Heart left ventricle (tissue), 13 donors: ENCODE measurements at regions not wholly inside any gene's neighbourhood (a gene's known extent, or its start where the extent isn't known, plus 50 kb on each side); places are given as distances from the start of the nearest gene placed in this dataset.

Experiments used
- CTCF ChIP-seq, 12 donors: fragments of 200-600 bp; sonication (generic) in 4 of 12; IDR thresholded peaks; one replicate each; pipeline versions ENCODE4 v1.5.0 to v1.8.0; 2018 to 2022; ENCODE audit warnings: antibody characterized with exemption in 12 of 12, mild to moderate bottlenecking in 5 of 12
- POLR2A ChIP-seq, 2 donors: fragments of 450-650 bp; IDR thresholded peaks; one replicate each; pipeline ENCODE4 v1.6.1; 2017; ENCODE audit warnings: antibody characterized with exemption in 2 of 2, mild to moderate bottlenecking in 2 of 2, moderate library complexity in 2 of 2
- donor health status: ischemic (EF 13 %, LVEDD 7.1; RV severe dilation, severe dysfunction).
- donor health status: DM: no; HTN: yes; CAD: no.
- donor health status: DM: no; HTN: no; CAD: no.
- donor health status: ischemic (EF 25% LVEDD 6.9; RV normal size, moderate dysfunction).
- donor health status: ischemic (EF 25% LVEDD 5.7; RV mildly dilated, moderate dysfunction).
- donor health status: ischemic (EF 35%, LVEDD 5.7; RV mildly dilated, moderate dysfunction).
- donor health status: nonischemic (EF 11% LVEDD 7.7; RV severe dilation, severe dysfunction).
- donor health status: DM: yes; HTN: yes; CAD: no.
- donor health status: PGD.
- donor health status: ischemic (EF 29% LVEDD 5.4; RV normal size, mild dysfunction).
- donor health status: nonischemic (EF 23%, LVEDD 6.1; RV moderate dilation, normal function).

- TF ChIP-seq CTCF (IDR thresholded peaks at IDR 0.05) (no peak), POLR2A (IDR thresholded peaks at IDR 0.05) (no peak)
Observed at GRCh38 chr13:86760620-86761019, 910.6 kb upstream of the SLITRK5 start.
